HEK293 (cell line): ENCODE measurements at regions not wholly inside any gene's neighbourhood (a gene's known extent, or its start where the extent isn't known, plus 50 kb on each side); places are given as distances from the start of the nearest gene placed in this dataset.

Experiments
- CTCF ChIA-PET: fragments of 350-600 bp; formaldehyde crosslinking; extraction: SDS; loops from one replicate; lab custom pipeline; 2021; ENCODE audit warnings: antibody characterized with exemption; lab: Yijun Ruan, JAX
- POLR2A ChIA-PET: fragments of 300-600 bp; formaldehyde crosslinking; extraction: SDS; loops from one replicate; lab custom pipeline; 2020; ENCODE audit warnings: antibody characterized with exemption, inconsistent platforms; lab: Yijun Ruan, JAX
- H3K27ac ChIP-seq: fragments of 200-500 bp; sonication (Bioruptor generic); 2 replicates; pipeline ENCODE4 v1.5.1; 2014; ENCODE audit warnings: low read depth, low read length, control low read depth, inconsistent platforms; ENCODE audit errors: extremely low read depth
- H3K36me3 ChIP-seq, 2 experiments: fragments of 200-500 bp in 1 of 2; sonication (Bioruptor generic) in 1 of 2; 1 replicate in 1 of 2; 2 replicates in 1 of 2; pipeline ENCODE4 v1.5.1; 2014 to 2017; ENCODE audit warnings: inconsistent platforms in 2 of 2, low read length in 2 of 2; ENCODE audit not compliant: control insufficient read depth in 2 of 2, insufficient read depth in 1 of 2
- H3K4me1 ChIP-seq: fragments of 200-500 bp; sonication (Bioruptor generic); 2 replicates; pipeline ENCODE4 v1.5.1; 2014; ENCODE audit warnings: mild to moderate bottlenecking, low read length, inconsistent platforms; ENCODE audit not compliant: control insufficient read depth, insufficient read depth
- H3K4me3 ChIP-seq: 2 replicates; pipeline ENCODE4 v1.5.1; 2011; ENCODE audit warnings: low read depth, mild to moderate bottlenecking, control low read depth, low read length, moderate library complexity
- H3K9me3 ChIP-seq: fragments of 200-500 bp; sonication (Bioruptor generic); 2 replicates; pipeline ENCODE4 v1.5.1; 2014; ENCODE audit warnings: low read depth, low read length, inconsistent platforms; ENCODE audit not compliant: control insufficient read depth, insufficient read depth
- ATF2 ChIP-seq: fragments of 450-650 bp; formaldehyde crosslinking; IDR thresholded peaks from 2 replicates; pipeline ENCODE4 v1.5.1; 2016; ENCODE audit warnings: missing biosample characterization, missing genetic modification characterization, low read depth
- BCL11B ChIP-seq: fragments of 450-650 bp; formaldehyde crosslinking; IDR thresholded peaks from 2 replicates; pipeline ENCODE4 v1.5.1; 2016; ENCODE audit warnings: low read depth, missing biosample characterization, missing genetic modification characterization
- ELK4 ChIP-seq: IDR thresholded peaks from 2 replicates; pipeline ENCODE4 v1.6.1; 2011; ENCODE audit warnings: mild to moderate bottlenecking, low read depth, low read length, borderline replicate concordance
- PRDM6 ChIP-seq: fragments of 450-650 bp; formaldehyde crosslinking; IDR thresholded peaks from 2 replicates; pipeline ENCODE4 v1.5.1; 2017; ENCODE audit warnings: missing biosample characterization, missing genetic modification characterization
- SCRT2 ChIP-seq: fragments of 450-650 bp; formaldehyde crosslinking; IDR thresholded peaks from 2 replicates; pipeline ENCODE4 v1.5.1; 2016; ENCODE audit warnings: missing biosample characterization, missing genetic modification characterization
- TRIM28 ChIP-seq: IDR thresholded peaks from 2 replicates; pipeline ENCODE4 v1.6.1; 2011; ENCODE audit warnings: low read length, control low read depth, borderline replicate concordance
- ZBTB11 ChIP-seq: fragments of 450-650 bp; formaldehyde crosslinking; conservative IDR thresholded peaks from 2 replicates; pipeline ENCODE4 v1.5.1; 2016; ENCODE audit warnings: low read depth, missing biosample characterization, missing genetic modification characterization
- ZEB2 ChIP-seq: fragments of 450-650 bp; formaldehyde crosslinking; IDR thresholded peaks from 2 replicates; pipeline ENCODE4 v1.5.1; 2016; ENCODE audit warnings: missing biosample characterization, missing genetic modification characterization
- ZFP69B ChIP-seq: fragments of 450-650 bp; formaldehyde crosslinking; IDR thresholded peaks from 2 replicates; pipeline ENCODE4 v1.5.1; 2016; ENCODE audit warnings: missing biosample characterization, missing genetic modification characterization
- ZNF133 ChIP-seq: fragments of 450-650 bp; formaldehyde crosslinking; IDR thresholded peaks from 2 replicates; pipeline ENCODE4 v1.5.1; 2016; ENCODE audit warnings: missing biosample characterization, missing genetic modification characterization
- ZNF140 ChIP-seq: fragments of 450-650 bp; formaldehyde crosslinking; IDR thresholded peaks from 2 replicates; pipeline ENCODE4 v1.5.1; 2016; ENCODE audit warnings: missing biosample characterization, missing genetic modification characterization
- ZNF184 ChIP-seq: fragments of 450-650 bp; IDR thresholded peaks from 2 replicates; pipeline ENCODE4 v1.5.1; 2018; ENCODE audit warnings: missing biosample characterization, mild to moderate bottlenecking, missing genetic modification characterization
- ZNF24 ChIP-seq: fragments of 450-650 bp; formaldehyde crosslinking; IDR thresholded peaks from 2 replicates; pipeline ENCODE4 v1.5.1; 2016; ENCODE audit warnings: missing biosample characterization, missing genetic modification characterization
- ZNF324 ChIP-seq: fragments of 450-650 bp; formaldehyde crosslinking; IDR thresholded peaks from 2 replicates; pipeline ENCODE4 v1.5.1; 2016; ENCODE audit warnings: missing biosample characterization, missing genetic modification characterization
- ZNF362 ChIP-seq: fragments of 450-650 bp; formaldehyde crosslinking; IDR thresholded peaks from 2 replicates; pipeline ENCODE4 v1.5.1; 2016; ENCODE audit warnings: missing biosample characterization, missing genetic modification characterization
- ZNF366 ChIP-seq: fragments of 450-650 bp; formaldehyde crosslinking; conservative IDR thresholded peaks from 2 replicates; pipeline ENCODE4 v1.5.1; 2016; ENCODE audit warnings: missing biosample characterization, missing genetic modification characterization
- ZNF510 ChIP-seq: fragments of 450-650 bp; formaldehyde crosslinking; IDR thresholded peaks from 2 replicates; pipeline ENCODE4 v1.5.1; 2018; ENCODE audit warnings: mild to moderate bottlenecking, missing genetic modification characterization, missing biosample characterization; ENCODE audit not compliant: insufficient replicate concordance
- ZNF514 ChIP-seq: fragments of 450-650 bp; formaldehyde crosslinking; IDR thresholded peaks from 2 replicates; pipeline ENCODE4 v1.5.1; 2016; ENCODE audit warnings: missing biosample characterization, missing genetic modification characterization
- ZNF600 ChIP-seq: fragments of 450-650 bp; formaldehyde crosslinking; IDR thresholded peaks from 2 replicates; pipeline ENCODE4 v1.5.1; 2016; ENCODE audit warnings: missing biosample characterization, missing genetic modification characterization
- ZNF654 ChIP-seq: fragments of 450-650 bp; formaldehyde crosslinking; IDR thresholded peaks from 2 replicates; pipeline ENCODE4 v1.5.1; 2016; ENCODE audit warnings: low read depth, missing biosample characterization, missing genetic modification characterization
- ZNF670 ChIP-seq: fragments of 450-650 bp; formaldehyde crosslinking; IDR thresholded peaks from 2 replicates; pipeline ENCODE4 v1.5.1; 2016; ENCODE audit warnings: missing biosample characterization, missing genetic modification characterization, low read depth
- ZNF677 ChIP-seq: fragments of 450-650 bp; IDR thresholded peaks from 2 replicates; pipeline ENCODE4 v1.5.0; 2018; ENCODE audit warnings: missing biosample characterization, mild to moderate bottlenecking, missing genetic modification characterization, moderate library complexity
- ZNF707 ChIP-seq: fragments of 450-650 bp; formaldehyde crosslinking; IDR thresholded peaks from 2 replicates; pipeline ENCODE4 v1.5.1; 2016; ENCODE audit warnings: missing biosample characterization, missing genetic modification characterization
- ZNF747 ChIP-seq: fragments of 450-650 bp; formaldehyde crosslinking; IDR thresholded peaks from 2 replicates; pipeline ENCODE4 v1.5.1; 2016; ENCODE audit warnings: missing biosample characterization, missing genetic modification characterization
- ZNF785 ChIP-seq: fragments of 450-650 bp; formaldehyde crosslinking; IDR thresholded peaks from 2 replicates; pipeline ENCODE4 v1.5.1; 2016; ENCODE audit warnings: missing biosample characterization, missing genetic modification characterization

GRCh38 chr1:51025374-51025773, 55.3 kb downstream of the CDKN2C start:
- POLR2A ChIA-PET, result no interaction called here
- Histone ChIP-seq H3K9me3 (no peaks in the 10 kb centered on the region), H3K27ac (no peak overlapping the region), H3K36me3 (no peaks in the 10 kb centered on the region), H3K4me1 (no peaks in the 10 kb centered on the region), H3K4me3 (no peak overlapping the region)
- CTCF ChIA-PET, result interaction anchor here (0.6 kb wide), 1 partner anchor 56 kb away, joined by 3 read pairs; no protein-coding TSS in a partner anchor
- TF ChIP-seq ZNF133 (tag by site-specific recombination) (no peak), TRIM28 (no peak), SCRT2 (tag by site-specific recombination) (no peak)

GRCh38 chr1:51032936-51033335, 62.9 kb downstream of the CDKN2C start:
- H3K36me3 ChIP-seq, result no peaks in the 10 kb centered on the region
- POLR2A ChIA-PET, result no interaction called here

GRCh38 chr1:51044199-51044598, 57.8 kb upstream of the C1orf185 start:
- CTCF ChIA-PET, result interaction anchor here (0.5 to 2.1 kb wide), 5 partner anchors 30 to 270 kb away, joined by 3 to 5 read pairs (median 3); no protein-coding TSS in a partner anchor
- TF ChIP-seq BCL11B (tag by site-specific recombination) (no peak), PRDM6 (tag by site-specific recombination) (no peak), ZNF677 (tag by site-specific recombination) (no peak), ZNF140 (tag by site-specific recombination) (no peak), ZBTB11 (tag by site-specific recombination) (no peak)
- TF ChIP-seq, all 188 proteins: peak for 0
- H3K27ac ChIP-seq, result no peak overlapping the region

More at GRCh38 chr1:51032936-51033335, 62.9 kb downstream of the CDKN2C start:
- Histone ChIP-seq H3K4me3 (no peak overlapping the region), H3K27ac (no peak overlapping the region), H3K4me1 (no peaks in the 10 kb centered on the region), H3K9me3 (no peaks in the 10 kb centered on the region)
- CTCF ChIA-PET, result interaction anchor here (0.6 kb wide), 1 partner anchor 31 kb away, joined by 3 read pairs; no protein-coding TSS in a partner anchor
- no peak for TF ChIP-seq ZNF785 (tag by site-specific recombination)
- TF ChIP-seq ZEB2 (tag by site-specific recombination), result no peak
- no peak for TF ChIP-seq ZNF670
- TF ChIP-seq ZNF24 (tag by site-specific recombination), result no peak
- TF ChIP-seq ZNF747 (tag by site-specific recombination), result no peak
- TF ChIP-seq ZNF654 (tag by site-specific recombination), result no peak
- TF ChIP-seq ATF2 (tag by site-specific recombination), result no peak
- TF ChIP-seq ZNF510 (tag by site-specific recombination), result no peak
- no peak for TF ChIP-seq ZNF514
- no peak for TF ChIP-seq ZNF324 (tag by site-specific recombination)
- TF ChIP-seq ELK4, result no peak
- no peak for TF ChIP-seq ZNF184 (tag by site-specific recombination)
- no peak for TF ChIP-seq ZNF707 (tag by site-specific recombination)
- TF ChIP-seq ZNF366 (tag by site-specific recombination), result no peak
- TF ChIP-seq ZNF362 (tag by site-specific recombination), result no peak
- no peak for TF ChIP-seq ZFP69B (tag by site-specific recombination)
- no peak for TF ChIP-seq ZNF600 (tag by site-specific recombination)

More at GRCh38 chr1:51044199-51044598, 57.8 kb upstream of the C1orf185 start:
- Histone ChIP-seq H3K4me1 (no peaks in the 10 kb centered on the region), H3K4me3 (no peak overlapping the region), H3K36me3 (no peaks in the 10 kb centered on the region), H3K9me3 (no peaks in the 10 kb centered on the region)
- POLR2A ChIA-PET, result no interaction called here
